ENCODE measurements at regions not wholly inside any gene's neighbourhood (a gene's known extent, or its start where the extent isn't known, plus 50 kb on each side); places are given as distances from the start of the nearest gene placed in this dataset.

GRCh38 chr17:72387969-72388368 is 267.1 kb downstream of the SOX9 start (continued):
- TF ChIP-seq CREB1 (CRISPR knock-in tag; IDR thresholded peaks at IDR 0.05; ENCODE audit: low read depth) = no peak
- TF ChIP-seq ZNF114 (CRISPR knock-in tag; IDR thresholded peaks at IDR 0.05) = no peak
- no peak for TF ChIP-seq NANOG (IDR thresholded peaks at IDR 0.05; ENCODE audit: borderline replicate concordance)
- TF ChIP-seq EZH2phosphoT487 (IDR thresholded peaks at IDR 0.05; ENCODE audit: unreplicated experiment) = no peak
- no peak for TF ChIP-seq ZNF462 (CRISPR knock-in tag; IDR thresholded peaks at IDR 0.05)
- no peak for TF ChIP-seq JUNB (IDR thresholded peaks at IDR 0.05; ENCODE audit: unreplicated experiment)

- Mint-ChIP-seq H3K27ac (no peak overlapping the region), H3K9me3 (no peaks in the 10 kb centered on the region; the same call in 2 of the 3 replicates), H3K4me1 (peaks cover 35% of the 10 kb centered on the region), H3K36me3 (ENCODE audit: low read depth) (no peaks in the 10 kb centered on the region), H3K4me3 (no peak overlapping the region), H3K27me3 (ENCODE audit: insufficient read depth, low read depth, poor library complexity) (peaks cover 9% of the 10 kb centered on the region)
- Histone ChIP-seq H3K27me3 (ENCODE audit: insufficient read depth) (no peaks in the 10 kb centered on the region), H3F3A (replicated peaks; ENCODE audit: low read depth) (no peaks in the 10 kb centered on the region), H3K4me2 (no peak overlapping the region), H3K79me2 (replicated peaks; ENCODE audit: insufficient read depth) (no peaks in the 10 kb centered on the region), H3K27ac (ENCODE audit: low read depth) (no peak overlapping the region), H3K36me3 (ENCODE audit: insufficient read depth) (no peaks in the 10 kb centered on the region), H3K4me3 (no peak overlapping the region), H3K9me2 (ENCODE audit: insufficient read depth) (no peaks in the 10 kb centered on the region), H3K4me1 (ENCODE audit: insufficient read depth) (peaks cover 16% of the 10 kb centered on the region), H4K20me1 (replicated peaks; ENCODE audit: insufficient read depth) (no peaks in the 10 kb centered on the region), H2AFZ (no peak overlapping the region)
- ATAC-seq (peak; percentile 63), DNase-seq (ENCODE audit: low spot score) (no peak)
- TF ChIP-seq ETS1 (IDR thresholded peaks at IDR 0.05) = no peak
- TF ChIP-seq CTCF (conservative IDR thresholded peaks at IDR 0.05; ENCODE audit: low read depth in 2 of 2) = peak; percentile 32 to 42; a peak in 3 of 4 replicates
These were observed 268.1 kb downstream of the SOX9 start for GRCh38 chr17:72388765-72389473.

All from GM23338 (cell line).